ENCODE measurements at regions not wholly inside any gene's neighbourhood (a gene's known extent, or its start where the extent isn't known, plus 50 kb on each side); places are given as distances from the start of the nearest gene placed in this dataset.

GRCh38 chr6:131413831-131414191 is 159.2 kb upstream of the ARG1 start:
- no TSS peak for BruUV-seq (replicated peaks)
- Histone ChIP-seq H3K36me3 (ENCODE audit: control insufficient read depth, insufficient read depth, low read length) (no peaks in the 10 kb centered on the region), H3K79me1 (ENCODE audit: low read depth in 1 of 2, low read length in 2 of 2) (no peaks in the 10 kb centered on the region), H3K18ac (ENCODE audit: low read depth, low read length) (no peak overlapping the region), H3K14ac (replicated peaks; ENCODE audit: low read depth, low read length) (no peak overlapping the region), H3K27ac (ENCODE audit: insufficient read depth, low read length) (no peak overlapping the region), H3K4me1 (ENCODE audit: control insufficient read depth, insufficient read depth, low read length) (no peaks in the 10 kb centered on the region), H4K91ac (ENCODE audit: insufficient read depth, low read depth, low read length) (no peak overlapping the region), H2AFZ (replicated peaks; ENCODE audit: low read length, poor library complexity) (no peak overlapping the region), H4K20me1 (ENCODE audit: insufficient read depth, low read length) (no peaks in the 10 kb centered on the region), H3K4me2 (ENCODE audit: low read depth, low read length) (no peak overlapping the region), H2AK9ac (replicated peaks; ENCODE audit: low read depth, low read length, poor library complexity) (no peak overlapping the region), H3K23ac (ENCODE audit: low read depth, low read length) (no peak overlapping the region), H2BK5ac (ENCODE audit: low read depth, low read length, poor library complexity, severe bottlenecking) (no peak overlapping the region), H2BK15ac (ENCODE audit: low read depth, low read length) (no peak overlapping the region), H2BK120ac (ENCODE audit: low read depth, low read length) (no peak overlapping the region), H3K56ac (ENCODE audit: extremely low read depth, insufficient read depth, low read length) (no peak overlapping the region), H3K9ac (ENCODE audit: low read depth, low read length) (no peak overlapping the region), H2AK5ac (ENCODE audit: low read depth, low read length) (no peak overlapping the region), H3K4ac (ENCODE audit: low read depth, low read length) (no peak overlapping the region), H2BK20ac (ENCODE audit: low read depth, low read length) (no peak overlapping the region), H4K5ac (ENCODE audit: low read depth, low read length) (no peak overlapping the region), H4K8ac (ENCODE audit: low read depth in 2 of 2, low read length in 2 of 2) (no peak overlapping the region), H3K4me3 (ENCODE audit: insufficient read depth, low read depth, low read length) (no peak overlapping the region), H3K9me3 (ENCODE audit: control insufficient read depth, insufficient read depth, low read length) (no peaks in the 10 kb centered on the region), H3K9me1 (ENCODE audit: insufficient read depth, low read length) (no peaks in the 10 kb centered on the region), H3K27me3 (ENCODE audit: control insufficient read depth, insufficient read depth, low read length) (peaks cover under 1% of the 10 kb centered on the region; the same call in 1 of the 2 replicates)
- intact Hi-C loops (cut with micrococcal nuclease) (no loop called here), dilution Hi-C loops (cut with HindIII; ENCODE audit: low sequenced_read_pairs, unreplicated experiment) (no loop called here), in situ Hi-C loops (cut with MboI; ENCODE audit: low sequenced_read_pairs) (no loop called here)
- ATAC-seq (ENCODE audit: low read depth) (no peak), DNase-seq (no peak)
- WGBS, 2 experiments (ENCODE audit: extremely low coverage in 2 of 2, insufficient read length in 1 of 2): no CpG with 5 or more reads among the region's 2 CpGs
- TF ChIP-seq MXI1 (IDR thresholded peaks at IDR 0.05; ENCODE audit: borderline replicate concordance, low read depth, low read length) (no peak), CHD1 (IDR thresholded peaks at IDR 0.05; ENCODE audit: low read depth, low read length) (no peak), POLR2A (IDR thresholded peaks at IDR 0.05; ENCODE audit: low read depth, low read length) (no peak), RAD21 (IDR thresholded peaks at IDR 0.05; ENCODE audit: low read length) (no peak), MAFK (IDR thresholded peaks at IDR 0.05; ENCODE audit: low read depth, low read length) (no peak), FOS (IDR thresholded peaks at IDR 0.05; ENCODE audit: low read depth, low read length) (no peak), CEBPB (IDR thresholded peaks at IDR 0.05; ENCODE audit: low read depth, low read length) (no peak), NFE2L2 (IDR thresholded peaks at IDR 0.05; ENCODE audit: low read depth, low read length) (no peak), MAZ (IDR thresholded peaks at IDR 0.05; ENCODE audit: borderline replicate concordance, low read depth, low read length) (no peak), SMC3 (IDR thresholded peaks at IDR 0.05; ENCODE audit: low read depth, low read length) (no peak), USF2 (IDR thresholded peaks at IDR 0.05; ENCODE audit: low read depth, low read length) (no peak), BHLHE40 (IDR thresholded peaks at IDR 0.05; ENCODE audit: low read depth, low read length) (no peak), RFX5 (IDR thresholded peaks at IDR 0.05; ENCODE audit: low read depth, low read length) (no peak)
- TF ChIP-seq, protein P1, sequence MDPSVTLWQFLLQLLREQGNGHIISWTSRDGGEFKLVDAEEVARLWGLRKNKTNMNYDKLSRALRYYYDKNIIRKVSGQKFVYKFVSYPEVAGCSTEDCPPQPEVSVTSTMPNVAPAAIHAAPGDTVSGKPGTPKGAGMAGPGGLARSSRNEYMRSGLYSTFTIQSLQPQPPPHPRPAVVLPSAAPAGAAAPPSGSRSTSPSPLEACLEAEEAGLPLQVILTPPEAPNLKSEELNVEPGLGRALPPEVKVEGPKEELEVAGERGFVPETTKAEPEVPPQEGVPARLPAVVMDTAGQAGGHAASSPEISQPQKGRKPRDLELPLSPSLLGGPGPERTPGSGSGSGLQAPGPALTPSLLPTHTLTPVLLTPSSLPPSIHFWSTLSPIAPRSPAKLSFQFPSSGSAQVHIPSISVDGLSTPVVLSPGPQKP (IDR thresholded peaks at IDR 0.05; ENCODE audit: borderline replicate concordance, low read depth, low read length): no peak
- ChIA-PET POLR2A (ENCODE audit: unreplicated experiment) (no interaction called here), CTCF (no interaction called here)
